ENCODE measurements at regions not wholly inside any gene's neighbourhood (a gene's known extent, or its start where the extent isn't known, plus 50 kb on each side); places are given as distances from the start of the nearest gene placed in this dataset.

- Histone ChIP-seq H3K27me3 (no peaks in the 10 kb centered on the region), H3K36me3 (no peaks in the 10 kb centered on the region), H3K9me3 (no peaks in the 10 kb centered on the region), H3K4me3 (no peak overlapping the region), H3K4me1 (peaks cover 0 to 3% (median 0%) of the 10 kb centered on the region in 12 donors), H3K27ac (no peak overlapping the region)
- intact Hi-C loops (cut with DNase I), result no loop called here
- no peak for TF ChIP-seq CTCF (IDR thresholded peaks at IDR 0.05)
- no peak for TF ChIP-seq POLR2A (IDR thresholded peaks at IDR 0.05)
- DNase-seq, result no peak
- WGBS, 4 donors, result 73 to 79% (median 78%) methylated on average over 8 of the region's 8 CpGs
- no peak for ATAC-seq
These were observed 302.9 kb upstream of the ERBB4 start for GRCh38 chr2:212841460-212841859.

- H3K4me1 ChIP-seq, result no peaks in the 10 kb centered on the region
- DNase-seq, result peak in 1 of 5 donors; percentile 54
- intact Hi-C loops (cut with DNase I), result no loop called here
- H3K36me3 ChIP-seq, result no peaks in the 10 kb centered on the region
- 70 to 91% (median 82%) methylated on average over 75 to 109 of the region's 109 CpGs for WGBS, 4 donors
- peak in 1 of 4 donors; percentile 44 for ATAC-seq
- H3K9me3 ChIP-seq, result peaks cover 0 to 15% (median 2%) of the 10 kb centered on the region in 12 donors
- no peak for TF ChIP-seq POLR2A (IDR thresholded peaks at IDR 0.05)
- TF ChIP-seq CTCF (IDR thresholded peaks at IDR 0.05), result no peak
- no peak overlapping the region for H3K27ac ChIP-seq
- no peak overlapping the region for H3K4me3 ChIP-seq
- H3K27me3 ChIP-seq, result peaks cover 0 to 15% (median 0%) of the 10 kb centered on the region in 9 donors
These were observed 293.9 kb upstream of the ERBB4 start for GRCh38 chr2:212832211-212833195.

GRCh38 chr2:212831671-212832199 is 293.1 kb upstream of the ERBB4 start:
- WGBS, 4 donors, result 80 to 91% (median 85%) methylated on average over 39 to 50 of the region's 50 CpGs
- H3K9me3 ChIP-seq, result peaks cover 0 to 15% (median 2%) of the 10 kb centered on the region in 12 donors
- H3K36me3 ChIP-seq, result no peaks in the 10 kb centered on the region
- H3K4me3 ChIP-seq, result no peak overlapping the region
- TF ChIP-seq POLR2A (IDR thresholded peaks at IDR 0.05) (no peak), CTCF (IDR thresholded peaks at IDR 0.05) (no peak)
- peaks cover 0 to 15% (median 0%) of the 10 kb centered on the region in 9 donors for H3K27me3 ChIP-seq
- intact Hi-C loops (cut with DNase I), result no loop called here
- DNase-seq (peak in 2 of 5 donors; percentile 14 to 49), ATAC-seq (peak in 1 of 4 donors; percentile 15)
- H3K4me1 ChIP-seq, result no peaks in the 10 kb centered on the region
- no peak overlapping the region for H3K27ac ChIP-seq

GRCh38 chr2:212816267-212816666 is 277.7 kb upstream of the ERBB4 start:
- Histone ChIP-seq H3K27ac (no peak overlapping the region), H3K9me3 (no peaks in the 10 kb centered on the region), H3K36me3 (no peaks in the 10 kb centered on the region), H3K4me1 (no peaks in the 10 kb centered on the region), H3K27me3 (no peaks in the 10 kb centered on the region), H3K4me3 (no peak overlapping the region)
- intact Hi-C loops (cut with DNase I), result no loop called here
- 55 to 79% (median 75%) methylated on average over 2 of the region's 2 CpGs for WGBS, 4 donors
- DNase-seq (no peak), ATAC-seq (no peak)
- TF ChIP-seq CTCF (IDR thresholded peaks at IDR 0.05) (no peak), POLR2A (IDR thresholded peaks at IDR 0.05) (no peak)
